ENCODE measurements at regions not wholly inside any gene's neighbourhood (a gene's known extent, or its start where the extent isn't known, plus 50 kb on each side); places are given as distances from the start of the nearest gene placed in this dataset.

- FAIRE-seq (no peak), DNase-seq (peak; percentile 52 to 76 (median 56))
- H3K4me3 ChIP-seq (ENCODE audit: low read length in 3 of 3), result peak overlapping the region; percentile 22 to 43 (median 41)
- H3K4me1 ChIP-seq (ENCODE audit: control insufficient read depth in 2 of 3, insufficient read depth in 2 of 3, low read depth in 1 of 3, low read length in 3 of 3), result peaks cover 0 to 12% (median 4%) of the 10 kb centered on the region in 3 donors
- H3K27ac ChIP-seq (ENCODE audit: low read depth in 2 of 2, low read length in 2 of 2), result no peak overlapping the region
- H3K9me3 ChIP-seq (ENCODE audit: control insufficient read depth in 2 of 3, insufficient read depth in 1 of 3, low read length in 3 of 3), result no peaks in the 10 kb centered on the region
- no peak overlapping the region for H3K9ac ChIP-seq (ENCODE audit: low read length in 3 of 3)
- H3K36me3 ChIP-seq (ENCODE audit: control insufficient read depth in 2 of 3, insufficient read depth in 3 of 3, low read length in 3 of 3), result no peaks in the 10 kb centered on the region
- H3K27me3 ChIP-seq (ENCODE audit: control insufficient read depth, insufficient read depth, low read length), result peaks cover 68% of the 10 kb centered on the region
- TF ChIP-seq CTCF (IDR thresholded peaks at IDR 0.05; ENCODE audit: borderline replicate concordance, extremely low read depth, insufficient read depth), result no peak
- intact Hi-C loops (cut with DNase I), result no loop called here
Observed at GRCh38 chr11:43579171-43579918, 101.2 kb upstream of the HSD17B12 start.

DNA sequence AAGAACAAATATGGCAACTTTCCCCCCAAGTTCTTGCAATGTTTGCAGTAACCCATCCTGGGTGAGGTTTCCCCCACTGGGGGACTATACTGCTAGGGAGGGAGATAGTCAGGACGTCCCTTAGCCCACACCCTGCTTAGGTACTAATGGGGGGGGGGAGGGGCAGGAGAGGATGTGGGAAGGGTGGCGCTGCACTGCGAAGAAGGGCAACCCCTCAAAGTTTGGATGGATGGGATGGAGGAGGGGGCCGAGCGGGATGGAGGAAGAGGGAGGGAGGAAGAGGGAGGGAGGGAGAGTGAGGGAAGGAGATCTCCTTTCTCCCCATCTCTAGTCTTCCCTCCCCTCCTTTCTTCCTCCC, 100.6 kb upstream of the HSD17B12 start:
- intact Hi-C loops (cut with DNase I), result no loop called here
- FAIRE-seq, result no peak
- H3K27me3 ChIP-seq (ENCODE audit: control insufficient read depth, insufficient read depth, low read length), result peaks cover 68% of the 10 kb centered on the region
- H3K9me3 ChIP-seq (ENCODE audit: control insufficient read depth in 2 of 3, insufficient read depth in 1 of 3, low read length in 3 of 3), result no peaks in the 10 kb centered on the region
- H3K4me3 ChIP-seq (ENCODE audit: low read length in 3 of 3), result peak overlapping the region; percentile 22 to 43 (median 26)
- no peak for DNase-seq
- H3K27ac ChIP-seq (ENCODE audit: low read depth in 2 of 2, low read length in 2 of 2), result no peak overlapping the region
- peaks cover 0 to 12% (median 4%) of the 10 kb centered on the region in 3 donors for H3K4me1 ChIP-seq (ENCODE audit: control insufficient read depth in 2 of 3, insufficient read depth in 2 of 3, low read depth in 1 of 3, low read length in 3 of 3)
- no peak for TF ChIP-seq CTCF (IDR thresholded peaks at IDR 0.05; ENCODE audit: borderline replicate concordance, extremely low read depth, insufficient read depth)
- H3K36me3 ChIP-seq (ENCODE audit: control insufficient read depth in 2 of 3, insufficient read depth in 3 of 3, low read length in 3 of 3), result no peaks in the 10 kb centered on the region
- no peak overlapping the region for H3K9ac ChIP-seq (ENCODE audit: low read length in 3 of 3)

DNA sequence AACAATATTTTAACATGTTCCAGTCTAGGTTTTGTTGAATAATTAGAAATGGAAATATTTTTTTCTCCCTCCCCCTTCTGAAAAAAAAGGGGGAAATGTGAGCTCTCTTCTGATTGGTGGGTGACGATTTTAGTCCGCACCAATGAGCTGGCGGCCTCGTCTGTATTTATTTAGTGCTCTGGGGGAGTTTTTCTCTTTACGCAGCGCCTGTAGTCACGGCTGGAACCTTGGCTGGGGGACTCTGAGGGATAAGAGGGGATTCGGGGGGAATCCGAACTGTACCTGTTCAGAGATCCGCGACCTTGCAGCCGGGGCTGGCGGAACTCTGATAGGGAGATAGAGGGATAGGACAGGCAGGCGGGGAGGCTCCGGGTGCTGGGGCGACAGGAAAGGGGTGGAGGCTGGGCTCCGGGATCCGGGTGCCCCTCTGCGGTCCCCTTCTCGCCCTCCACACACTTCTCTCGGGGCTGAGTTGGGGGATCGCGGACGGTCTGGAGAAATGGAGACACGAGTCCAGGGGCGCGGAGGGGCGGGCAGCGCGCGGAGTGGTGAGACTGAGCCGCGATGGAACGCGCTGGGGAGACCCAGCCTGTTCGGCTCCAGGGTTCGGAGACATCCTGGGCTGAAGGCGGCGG, 99.7 kb upstream of the HSD17B12 start:
- no peak for TF ChIP-seq CTCF (IDR thresholded peaks at IDR 0.05; ENCODE audit: borderline replicate concordance, extremely low read depth, insufficient read depth)
- FAIRE-seq (no peak), DNase-seq (peak in 2 of 5 donors; percentile 10 to 56)
- intact Hi-C loops (cut with DNase I), result no loop called here
- no peaks in the 10 kb centered on the region for H3K36me3 ChIP-seq (ENCODE audit: control insufficient read depth in 2 of 3, insufficient read depth in 3 of 3, low read length in 3 of 3)
- no peak overlapping the region for H3K27ac ChIP-seq (ENCODE audit: low read depth in 2 of 2, low read length in 2 of 2)
- no peak overlapping the region for H3K9ac ChIP-seq (ENCODE audit: low read length in 3 of 3)
- peaks cover 65% of the 10 kb centered on the region for H3K27me3 ChIP-seq (ENCODE audit: control insufficient read depth, insufficient read depth, low read length)
- no peaks in the 10 kb centered on the region for H3K9me3 ChIP-seq (ENCODE audit: control insufficient read depth in 2 of 3, insufficient read depth in 1 of 3, low read length in 3 of 3)
- H3K4me1 ChIP-seq (ENCODE audit: control insufficient read depth in 2 of 3, insufficient read depth in 2 of 3, low read depth in 1 of 3, low read length in 3 of 3), result peaks cover 0 to 8% (median under 1%) of the 10 kb centered on the region in 3 donors
- no peak overlapping the region for H3K4me3 ChIP-seq (ENCODE audit: low read length in 3 of 3)

Measured in kidney (tissue), 13 donors.